HG03565 (cell line): ENCODE measurements at regions not wholly inside any gene's neighbourhood (a gene's known extent, or its start where the extent isn't known, plus 50 kb on each side); places are given as distances from the start of the nearest gene placed in this dataset.
"Not testable (repeated sequence)": the region's sequence is repeated elsewhere in the genome, so short reads cannot be mapped to it uniquely, and the experiment has no call there.

Experiments used
- ATAC-seq: cut with Tn5 transposase; IDR thresholded peaks from one replicate; pipeline ENCODE4 v1.9.1; 2021; ENCODE audit warnings: mild to moderate bottlenecking, moderate library complexity; ENCODE audit not compliant: unreplicated experiment

GRCh38 chr9:11141357-11141756, 528.6 kb upstream of the PTPRD start:
- no peak for ATAC-seq

GRCh38 chr9:11142965-11143738, 530.4 kb upstream of the PTPRD start:
- ATAC-seq: no peak

- ATAC-seq: no peak
These were observed 531.9 kb upstream of the PTPRD start for GRCh38 chr9:11144746-11145145.

- no peak for ATAC-seq
These were observed 535.4 kb upstream of the PTPRD start for GRCh38 chr9:11148189-11148588.

GRCh38 chr9:11149065-11149464, 536.3 kb upstream of the PTPRD start:
- no peak for ATAC-seq

GRCh38 chr9:11158063-11158462, 545.3 kb upstream of the PTPRD start:
- ATAC-seq: no peak

- ATAC-seq: no peak
These were observed 545.9 kb upstream of the PTPRD start for GRCh38 chr9:11158676-11159075.

GRCh38 chr9:11159318-11159862, 546.6 kb upstream of the PTPRD start:
- ATAC-seq: no peak

GRCh38 chr9:11163843-11164242, 551.0 kb upstream of the PTPRD start:
- ATAC-seq: no peak

GRCh38 chr9:11182001-11182400, 569.2 kb upstream of the PTPRD start:
- no peak for ATAC-seq

GRCh38 chr9:11190719-11191118, 577.9 kb upstream of the PTPRD start:
- ATAC-seq: no peak

- ATAC-seq: no peak
These were observed 580.2 kb upstream of the PTPRD start for GRCh38 chr9:11192993-11193392.

- no peak for ATAC-seq
These were observed 581.4 kb upstream of the PTPRD start for GRCh38 chr9:11194246-11194645.

- ATAC-seq: not testable (repeated sequence)
These were observed 584.1 kb upstream of the PTPRD start for GRCh38 chr9:11196840-11197365.

- no peak for ATAC-seq
These were observed 586.5 kb upstream of the PTPRD start for GRCh38 chr9:11199335-11199734.

- no peak for ATAC-seq
These were observed 591.7 kb upstream of the PTPRD start for GRCh38 chr9:11204521-11204920.

- ATAC-seq: no peak
These were observed 594.1 kb upstream of the PTPRD start for GRCh38 chr9:11206925-11207324.

GRCh38 chr9:11233696-11234095, 620.9 kb upstream of the PTPRD start:
- ATAC-seq: no peak

GRCh38 chr9:11235061-11235460, 622.3 kb upstream of the PTPRD start:
- no peak for ATAC-seq

- ATAC-seq: no peak
These were observed 629.0 kb upstream of the PTPRD start for GRCh38 chr9:11241779-11242178.

GRCh38 chr9:11257992-11258391, 645.2 kb upstream of the PTPRD start:
- ATAC-seq: no peak

GRCh38 chr9:11269036-11269435, 656.2 kb upstream of the PTPRD start:
- ATAC-seq: no peak
